Stimulated activated CD4-positive, alpha-beta T cell treated with anti-CD3 and anti-CD28 coated beads, Interleukin-15, amount 100 ng/mL, for 24 hours (primary cell): ENCODE measurements at regions not wholly inside any gene's neighbourhood (a gene's known extent, or its start where the extent isn't known, plus 50 kb on each side); places are given as distances from the start of the nearest gene placed in this dataset.
A peak's percentile ranks its signal among the peaks of the same experiment; 100 is the strongest.

Experiments
- DNase-seq: peaks from one replicate; pipeline ENCODE4 v3.0.0-alpha.2; 2020

GRCh38 chr20:40536808-40537207, 152.2 kb downstream of the MAFB start:
- no peak for DNase-seq

- DNase-seq: no peak
These were observed 153.2 kb downstream of the MAFB start for GRCh38 chr20:40535816-40536215.

- peak; percentile 21 for DNase-seq
These were observed 156.9 kb downstream of the MAFB start for GRCh38 chr20:40532103-40532502.

GRCh38 chr20:40525351-40525750, 163.7 kb downstream of the MAFB start:
- DNase-seq: no peak

- no peak for DNase-seq
These were observed 165.0 kb downstream of the MAFB start for GRCh38 chr20:40524071-40524470.

GRCh38 chr20:40522405-40522804, 166.6 kb downstream of the MAFB start:
- DNase-seq: no peak

GRCh38 chr20:40521962-40522361, 167.1 kb downstream of the MAFB start:
- no peak for DNase-seq

GRCh38 chr20:40519918-40520317, 169.1 kb downstream of the MAFB start:
- DNase-seq: no peak

GRCh38 chr20:40512994-40513393, 176.0 kb downstream of the MAFB start:
- no peak for DNase-seq

- DNase-seq: no peak
These were observed 176.4 kb downstream of the MAFB start for GRCh38 chr20:40512591-40512990.

- no peak for DNase-seq
These were observed 177.6 kb downstream of the MAFB start for GRCh38 chr20:40511478-40511877.

- no peak for DNase-seq
These were observed 178.4 kb downstream of the MAFB start for GRCh38 chr20:40510622-40511021.

- DNase-seq: no peak
These were observed 180.2 kb downstream of the MAFB start for GRCh38 chr20:40508821-40509220.

- DNase-seq: peak; percentile 22
These were observed 182.5 kb downstream of the MAFB start for GRCh38 chr20:40506537-40506939.

- no peak for DNase-seq
These were observed 185.9 kb downstream of the MAFB start for GRCh38 chr20:40503119-40503518.

- no peak for DNase-seq
These were observed 186.5 kb downstream of the MAFB start for GRCh38 chr20:40502576-40502975.

GRCh38 chr20:40499391-40499790, 189.6 kb downstream of the MAFB start:
- DNase-seq: no peak

- DNase-seq: no peak
These were observed 190.9 kb downstream of the MAFB start for GRCh38 chr20:40497899-40498691.

- no peak for DNase-seq
These were observed 193.1 kb downstream of the MAFB start for GRCh38 chr20:40495956-40496355.

- no peak for DNase-seq
These were observed 194.8 kb downstream of the MAFB start for GRCh38 chr20:40494248-40494647.

- no peak for DNase-seq
These were observed 195.5 kb downstream of the MAFB start for GRCh38 chr20:40493549-40493948.

- DNase-seq: no peak
These were observed 196.0 kb downstream of the MAFB start for GRCh38 chr20:40493071-40493470.

- DNase-seq: no peak
These were observed 197.9 kb downstream of the MAFB start for GRCh38 chr20:40491009-40491590.

GRCh38 chr20:40489886-40490285, 199.2 kb downstream of the MAFB start:
- no peak for DNase-seq

- DNase-seq: no peak
These were observed 200.6 kb downstream of the MAFB start for GRCh38 chr20:40488401-40488800.
